HL-60 (cell line): ENCODE measurements at regions not wholly inside any gene's neighbourhood (a gene's known extent, or its start where the extent isn't known, plus 50 kb on each side); places are given as distances from the start of the nearest gene placed in this dataset.

ENCODE experiments used
- DNase-seq, 2 experiments: peaks; one replicate each; pipeline ENCODE4 v3.0.0-alpha.2; 2010 to 2020; ENCODE audit warnings: low read depth in 1 of 2, low spot score in 1 of 2
- H3K27ac ChIP-seq: fragments of 250-450 bp; sonication (Bioruptor Pico); replicated peaks from 2 replicates; pipeline ENCODE4 v1.5.1; 2020; ENCODE audit warnings: mild to moderate bottlenecking, moderate library complexity
- H3K27me3 ChIP-seq: fragments of 250-450 bp; sonication (Bioruptor Pico); 2 replicates; pipeline ENCODE4 v1.5.1; 2021; ENCODE audit warnings: mild to moderate bottlenecking, moderate library complexity; ENCODE audit not compliant: insufficient read depth, poor library complexity, severe bottlenecking
- H3K4me3 ChIP-seq: replicated peaks from 2 replicates; pipeline ENCODE4 v1.5.1; 2011; ENCODE audit warnings: mild to moderate bottlenecking, control low read depth, low read length; ENCODE audit not compliant: insufficient read depth
- CTCF ChIP-seq: IDR thresholded peaks from one replicate; pipeline ENCODE4 v1.5.1; 2011; ENCODE audit warnings: low read length, control low read depth, inconsistent platforms; ENCODE audit not compliant: insufficient read depth
- GABPA ChIP-seq: IDR thresholded peaks from 2 replicates; pipeline ENCODE4 v1.6.1; 2012; ENCODE audit warnings: low read depth
- POLR2AphosphoS5 ChIP-seq: IDR thresholded peaks from 2 replicates; pipeline ENCODE4 v1.6.1; 2012; ENCODE audit warnings: low read depth
- SPI1 ChIP-seq: IDR thresholded peaks from 2 replicates; pipeline ENCODE4 v1.6.1; 2012; ENCODE audit warnings: low read depth, mild to moderate bottlenecking, borderline replicate concordance
- TF ChIP-seq, protein P1 (sequence below): IDR thresholded peaks from 2 replicates; pipeline ENCODE4 v1.6.1; 2012; ENCODE audit warnings: low read depth; ENCODE audit not compliant: insufficient replicate concordance

DNA sequence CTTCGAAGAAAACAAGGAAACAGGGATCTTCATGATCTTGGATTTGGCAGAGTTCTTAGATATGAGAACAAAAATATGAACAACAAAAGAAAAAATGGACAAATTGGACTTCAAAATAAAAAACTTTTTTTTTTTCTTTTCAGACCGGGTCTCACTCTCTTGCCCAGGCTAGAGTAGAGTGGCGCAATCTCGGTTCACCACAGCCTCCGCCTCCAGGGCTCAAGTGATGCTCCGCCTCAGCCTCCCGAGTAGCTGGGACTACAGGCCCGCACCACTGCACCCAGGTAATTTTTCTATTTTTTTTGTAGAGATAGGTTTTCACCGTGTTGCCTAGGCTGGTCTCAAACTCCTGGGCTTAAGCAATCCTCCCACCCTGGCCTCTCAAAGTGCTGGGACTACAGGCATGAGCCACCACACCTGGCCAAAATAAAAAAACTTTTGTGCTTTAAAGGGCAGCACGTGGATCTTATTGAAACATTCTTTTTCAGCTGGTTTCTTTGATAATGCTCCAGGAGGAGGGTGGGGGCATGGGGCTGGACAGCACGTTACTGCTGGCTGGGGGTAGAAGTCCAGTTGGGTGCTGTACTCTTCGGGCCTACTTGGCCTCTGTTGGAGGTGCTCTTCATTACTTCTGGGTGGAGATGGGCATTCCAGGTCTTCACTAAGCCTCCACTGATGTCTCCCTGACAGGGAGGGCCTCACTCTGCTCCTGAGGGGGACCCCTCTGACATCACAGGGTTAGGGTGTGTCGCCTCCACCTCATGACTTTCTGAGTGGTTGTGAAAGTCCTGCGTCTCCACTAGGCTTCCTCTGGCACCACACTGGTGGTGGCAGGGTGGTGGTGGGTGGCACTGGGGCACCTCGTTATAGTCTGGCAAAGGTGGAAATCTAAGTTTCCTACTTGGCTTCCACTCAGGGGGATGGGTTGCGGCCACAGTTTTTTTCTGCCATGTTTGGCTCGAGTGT lies 150.5 kb upstream of the XPO1 start:
- TF ChIP-seq, protein P1, sequence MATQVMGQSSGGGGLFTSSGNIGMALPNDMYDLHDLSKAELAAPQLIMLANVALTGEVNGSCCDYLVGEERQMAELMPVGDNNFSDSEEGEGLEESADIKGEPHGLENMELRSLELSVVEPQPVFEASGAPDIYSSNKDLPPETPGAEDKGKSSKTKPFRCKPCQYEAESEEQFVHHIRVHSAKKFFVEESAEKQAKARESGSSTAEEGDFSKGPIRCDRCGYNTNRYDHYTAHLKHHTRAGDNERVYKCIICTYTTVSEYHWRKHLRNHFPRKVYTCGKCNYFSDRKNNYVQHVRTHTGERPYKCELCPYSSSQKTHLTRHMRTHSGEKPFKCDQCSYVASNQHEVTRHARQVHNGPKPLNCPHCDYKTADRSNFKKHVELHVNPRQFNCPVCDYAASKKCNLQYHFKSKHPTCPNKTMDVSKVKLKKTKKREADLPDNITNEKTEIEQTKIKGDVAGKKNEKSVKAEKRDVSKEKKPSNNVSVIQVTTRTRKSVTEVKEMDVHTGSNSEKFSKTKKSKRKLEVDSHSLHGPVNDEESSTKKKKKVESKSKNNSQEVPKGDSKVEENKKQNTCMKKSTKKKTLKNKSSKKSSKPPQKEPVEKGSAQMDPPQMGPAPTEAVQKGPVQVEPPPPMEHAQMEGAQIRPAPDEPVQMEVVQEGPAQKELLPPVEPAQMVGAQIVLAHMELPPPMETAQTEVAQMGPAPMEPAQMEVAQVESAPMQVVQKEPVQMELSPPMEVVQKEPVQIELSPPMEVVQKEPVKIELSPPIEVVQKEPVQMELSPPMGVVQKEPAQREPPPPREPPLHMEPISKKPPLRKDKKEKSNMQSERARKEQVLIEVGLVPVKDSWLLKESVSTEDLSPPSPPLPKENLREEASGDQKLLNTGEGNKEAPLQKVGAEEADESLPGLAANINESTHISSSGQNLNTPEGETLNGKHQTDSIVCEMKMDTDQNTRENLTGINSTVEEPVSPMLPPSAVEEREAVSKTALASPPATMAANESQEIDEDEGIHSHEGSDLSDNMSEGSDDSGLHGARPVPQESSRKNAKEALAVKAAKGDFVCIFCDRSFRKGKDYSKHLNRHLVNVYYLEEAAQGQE = no peak
- TF ChIP-seq GABPA (no peak), SPI1 (no peak), CTCF (no peak)
- DNase-seq = no peak
- H3K4me3 ChIP-seq = no peak overlapping the region
- H3K27me3 ChIP-seq = no peaks in the 10 kb centered on the region
- H3K27ac ChIP-seq = no peak overlapping the region

- Histone ChIP-seq H3K4me3 (no peak overlapping the region), H3K27me3 (no peaks in the 10 kb centered on the region), H3K27ac (no peak overlapping the region)
- TF ChIP-seq CTCF (no peak), POLR2AphosphoS5 (no peak), GABPA (no peak), SPI1 (no peak)
- no peak for DNase-seq
These were observed 140.9 kb upstream of the XPO1 start for GRCh38 chr2:61679096-61679495.

DNA sequence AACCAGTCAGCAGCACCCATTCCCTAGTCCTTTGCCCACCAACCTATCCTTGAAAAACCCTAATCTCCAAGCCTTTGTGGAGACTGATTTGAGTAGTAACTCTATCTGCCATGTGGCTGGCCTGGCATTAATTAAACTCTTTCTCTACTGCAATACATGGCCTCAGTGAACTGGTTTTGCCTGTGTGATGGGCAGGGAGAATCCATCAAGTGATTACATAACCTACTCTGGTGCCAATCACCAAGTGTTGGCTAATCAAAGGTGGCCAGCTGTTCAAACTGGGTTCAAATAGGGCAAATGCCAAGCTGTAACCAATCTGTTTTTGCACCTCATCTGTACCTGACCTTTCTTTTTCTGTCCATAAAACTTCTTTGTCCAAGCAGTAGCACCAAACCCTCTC lies 139.8 kb upstream of the XPO1 start:
- no peaks in the 10 kb centered on the region for H3K27me3 ChIP-seq
- TF ChIP-seq, protein P1 = no peak
- no peak for TF ChIP-seq CTCF
- TF ChIP-seq SPI1 = no peak
- no peak for TF ChIP-seq GABPA
- TF ChIP-seq POLR2AphosphoS5 = no peak
- H3K4me3 ChIP-seq = no peak overlapping the region
- H3K27ac ChIP-seq = no peak overlapping the region
- no peak for DNase-seq

DNA sequence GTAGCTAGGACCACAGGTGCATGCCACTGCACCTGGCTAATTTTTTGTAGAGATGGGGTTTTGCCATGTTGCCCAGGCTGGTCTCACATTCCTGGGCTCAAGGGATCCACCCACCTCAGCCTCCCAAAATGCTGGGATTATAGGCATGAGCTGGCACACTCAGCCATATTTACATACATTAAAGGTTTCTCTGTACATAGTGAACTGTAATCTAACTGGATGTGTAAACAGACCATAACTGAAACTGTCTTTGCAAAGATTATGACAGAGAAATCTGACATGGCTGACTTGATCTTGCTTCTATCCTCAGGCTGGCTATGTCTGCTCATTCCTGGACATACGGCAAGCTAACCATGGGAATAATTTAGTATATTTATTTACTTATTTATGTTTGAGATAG lies 139.2 kb upstream of the XPO1 start:
- H3K27me3 ChIP-seq = no peaks in the 10 kb centered on the region

More for the DNA sequence above, 139.2 kb upstream of the XPO1 start:
- DNase-seq = no peak
- Histone ChIP-seq H3K4me3 (no peak overlapping the region), H3K27ac (no peak overlapping the region)
- TF ChIP-seq GABPA = no peak
- TF ChIP-seq, protein P1 = no peak
- no peak for TF ChIP-seq POLR2AphosphoS5
- TF ChIP-seq CTCF = no peak
- no peak for TF ChIP-seq SPI1
